GM18870 (cell line): ENCODE measurements at regions not wholly inside any gene's neighbourhood (a gene's known extent, or its start where the extent isn't known, plus 50 kb on each side); places are given as distances from the start of the nearest gene placed in this dataset.

ENCODE experiments used
- ATAC-seq: cut with Tn5 transposase; IDR thresholded peaks from one replicate; pipeline ENCODE4 v1.9.1; 2021; ENCODE audit warnings: moderate library complexity; ENCODE audit not compliant: unreplicated experiment

- no peak for ATAC-seq
Observed at GRCh38 chr6:128676456-128676855, 156.1 kb upstream of the PTPRK start.

- no peak for ATAC-seq
Observed at GRCh38 chr6:128672023-128672422, 151.6 kb upstream of the PTPRK start.

GRCh38 chr6:128667339-128667858 lies 147.0 kb upstream of the PTPRK start:
- ATAC-seq: no peak

GRCh38 chr6:128666405-128666804 lies 146.0 kb upstream of the PTPRK start:
- ATAC-seq: no peak

- no peak for ATAC-seq
Observed at GRCh38 chr6:128663238-128663637, 142.8 kb upstream of the PTPRK start.

GRCh38 chr6:128659878-128660622 lies 139.7 kb upstream of the PTPRK start:
- ATAC-seq: no peak

GRCh38 chr6:128659276-128659675 lies 138.9 kb upstream of the PTPRK start:
- no peak for ATAC-seq

GRCh38 chr6:128657181-128657580 lies 136.8 kb upstream of the PTPRK start:
- no peak for ATAC-seq

GRCh38 chr6:128655978-128656498 lies 135.6 kb upstream of the PTPRK start:
- peak; percentile 90 for ATAC-seq

- ATAC-seq: no peak
Observed at GRCh38 chr6:128648022-128648598, 127.7 kb upstream of the PTPRK start.

- no peak for ATAC-seq
Observed at GRCh38 chr6:128642132-128642531, 121.7 kb upstream of the PTPRK start.

- no peak for ATAC-seq
Observed at GRCh38 chr6:128641703-128642102, 121.3 kb upstream of the PTPRK start.

GRCh38 chr6:128638817-128639216 lies 118.4 kb upstream of the PTPRK start:
- no peak for ATAC-seq

GRCh38 chr6:128635219-128635618 lies 114.8 kb upstream of the PTPRK start:
- no peak for ATAC-seq

- no peak for ATAC-seq
Observed at GRCh38 chr6:128632131-128632530, 111.7 kb upstream of the PTPRK start.

GRCh38 chr6:128631031-128631430 lies 110.6 kb upstream of the PTPRK start:
- ATAC-seq: no peak

- no peak for ATAC-seq
Observed at GRCh38 chr6:128630213-128630612, 109.8 kb upstream of the PTPRK start.

- no peak for ATAC-seq
Observed at GRCh38 chr6:128617285-128617684, 96.9 kb upstream of the PTPRK start.

GRCh38 chr6:128616342-128616741 lies 95.9 kb upstream of the PTPRK start:
- ATAC-seq: no peak

GRCh38 chr6:128606611-128607010 lies 86.2 kb upstream of the PTPRK start:
- peak; percentile 76 for ATAC-seq

GRCh38 chr6:128605961-128606360 lies 85.6 kb upstream of the PTPRK start:
- ATAC-seq: no peak

- no peak for ATAC-seq
Observed at GRCh38 chr6:128601060-128601459, 80.7 kb upstream of the PTPRK start.
